ENCODE measurements at regions not wholly inside any gene's neighbourhood (a gene's known extent, or its start where the extent isn't known, plus 50 kb on each side); places are given as distances from the start of the nearest gene placed in this dataset.

DNA sequence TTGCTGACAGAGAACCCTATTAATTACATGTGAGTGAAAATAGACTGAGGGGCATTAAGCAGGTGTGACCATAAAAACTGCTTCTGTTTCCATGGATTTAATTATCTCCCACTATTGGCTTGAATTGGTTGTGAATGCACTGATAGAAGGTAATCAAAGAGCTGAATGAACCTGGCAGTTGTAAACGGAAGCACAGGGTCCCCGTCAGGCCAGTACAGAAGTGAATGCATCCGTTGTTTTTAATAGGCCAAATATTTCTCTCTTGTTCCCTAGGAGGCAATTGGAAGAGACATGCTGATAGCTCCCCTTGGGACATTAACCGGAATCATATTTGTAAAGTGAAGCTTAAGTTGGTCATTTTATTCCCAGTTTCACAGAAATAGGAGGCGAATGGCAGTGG, 147.0 kb downstream of the CAVIN4 start:
- TF ChIP-seq, protein P1, sequence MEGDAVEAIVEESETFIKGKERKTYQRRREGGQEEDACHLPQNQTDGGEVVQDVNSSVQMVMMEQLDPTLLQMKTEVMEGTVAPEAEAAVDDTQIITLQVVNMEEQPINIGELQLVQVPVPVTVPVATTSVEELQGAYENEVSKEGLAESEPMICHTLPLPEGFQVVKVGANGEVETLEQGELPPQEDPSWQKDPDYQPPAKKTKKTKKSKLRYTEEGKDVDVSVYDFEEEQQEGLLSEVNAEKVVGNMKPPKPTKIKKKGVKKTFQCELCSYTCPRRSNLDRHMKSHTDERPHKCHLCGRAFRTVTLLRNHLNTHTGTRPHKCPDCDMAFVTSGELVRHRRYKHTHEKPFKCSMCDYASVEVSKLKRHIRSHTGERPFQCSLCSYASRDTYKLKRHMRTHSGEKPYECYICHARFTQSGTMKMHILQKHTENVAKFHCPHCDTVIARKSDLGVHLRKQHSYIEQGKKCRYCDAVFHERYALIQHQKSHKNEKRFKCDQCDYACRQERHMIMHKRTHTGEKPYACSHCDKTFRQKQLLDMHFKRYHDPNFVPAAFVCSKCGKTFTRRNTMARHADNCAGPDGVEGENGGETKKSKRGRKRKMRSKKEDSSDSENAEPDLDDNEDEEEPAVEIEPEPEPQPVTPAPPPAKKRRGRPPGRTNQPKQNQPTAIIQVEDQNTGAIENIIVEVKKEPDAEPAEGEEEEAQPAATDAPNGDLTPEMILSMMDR (IDR thresholded peaks at IDR 0.05) = no peak
- no peak for TF ChIP-seq POLR2A (IDR thresholded peaks at IDR 0.05)

Data from thyroid gland (tissue), 4 donors.